ENCODE measurements at regions not wholly inside any gene's neighbourhood (a gene's known extent, or its start where the extent isn't known, plus 50 kb on each side); places are given as distances from the start of the nearest gene placed in this dataset.

- ChIA-PET POLR2A (no interaction called here), CTCF (ENCODE audit: low intra/inter-chr PET ratio, low total read pairs) (no interaction called here)
- Histone ChIP-seq H3K27me3 (ENCODE audit: control insufficient read depth in 1 of 2, insufficient read depth in 2 of 2, low read length in 2 of 2) (peaks cover 3 to 75% of the 10 kb centered on the region in 2 experiments; a peak in 4 of 5 replicates), H3K36me3 (replicated peaks in 1 of 2; ENCODE audit: control insufficient read depth in 1 of 2, insufficient read depth in 2 of 2, low read length in 2 of 2) (no peaks in the 10 kb centered on the region), H3K9me3 (ENCODE audit: low read length) (no peaks in the 10 kb centered on the region), H3K9ac (ENCODE audit: insufficient read depth, low read depth, low read length) (no peak overlapping the region), H3K79me2 (ENCODE audit: insufficient read depth, low read length) (no peaks in the 10 kb centered on the region), H4K20me1 (ENCODE audit: insufficient read depth, low read length) (no peaks in the 10 kb centered on the region), H3K4me2 (ENCODE audit: low read depth, low read length) (no peak overlapping the region), H3K4me1 (ENCODE audit: insufficient read depth, low read length) (no peaks in the 10 kb centered on the region), H3K4me3 (replicated peaks in 1 of 3; ENCODE audit: insufficient read depth in 1 of 3, low read depth in 2 of 3, low read length in 3 of 3) (no peak overlapping the region), H3K27ac (ENCODE audit: extremely low read length, insufficient read depth, low read length) (no peak overlapping the region), H2AFZ (ENCODE audit: low read length) (no peak overlapping the region)
- DNase-seq (ENCODE audit: low spot score): no peak
- FAIRE-seq: no peak
- intact Hi-C loops (cut with micrococcal nuclease; ENCODE audit: unreplicated experiment) (no loop called here), in situ Hi-C loops (cut with HindIII; ENCODE audit: extremely low pct_ligation_motif_present, low pct_unique_long_range_greater_than_20kb) (no loop called here)
- no TSS peak for BruUV-seq (replicated peaks)
- WGBS (ENCODE audit: low lambda C conversion rate): 22% methylated on average over 9 of the region's 10 CpGs
- no peak for ATAC-seq
- TF ChIP-seq CREB3 (CRISPR knock-in tag; IDR thresholded peaks at IDR 0.05) (no peak), THAP9 (CRISPR knock-in tag; IDR thresholded peaks at IDR 0.05; ENCODE audit: borderline replicate concordance) (no peak), HINFP (CRISPR knock-in tag; IDR thresholded peaks at IDR 0.05; ENCODE audit: low read depth) (no peak), SP1 (IDR thresholded peaks at IDR 0.05) (no peak), SP1 (CRISPR knock-in tag; IDR thresholded peaks at IDR 0.05) (no peak), ZNF343 (CRISPR knock-in tag; IDR thresholded peaks at IDR 0.05) (no peak), SRF (IDR thresholded peaks at IDR 0.05; ENCODE audit: low read depth, low read length) (no peak), TOPORS (CRISPR knock-in tag; IDR thresholded peaks at IDR 0.05) (no peak), SNAPC2 (CRISPR knock-in tag; IDR thresholded peaks at IDR 0.05) (no peak), ZFAT (CRISPR knock-in tag; conservative IDR thresholded peaks at IDR 0.05) (no peak)
- TF ChIP-seq, protein P1, sequence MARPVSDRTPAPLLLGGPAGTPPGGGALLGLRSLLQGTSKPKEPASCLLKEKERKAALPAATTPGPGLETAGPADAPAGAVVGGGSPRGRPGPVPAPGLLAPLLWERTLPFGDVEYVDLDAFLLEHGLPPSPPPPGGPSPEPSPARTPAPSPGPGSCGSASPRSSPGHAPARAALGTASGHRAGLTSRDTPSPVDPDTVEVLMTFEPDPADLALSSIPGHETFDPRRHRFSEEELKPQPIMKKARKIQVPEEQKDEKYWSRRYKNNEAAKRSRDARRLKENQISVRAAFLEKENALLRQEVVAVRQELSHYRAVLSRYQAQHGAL (CRISPR knock-in tag; IDR thresholded peaks at IDR 0.05; ENCODE audit: not compliant biosample characterization): no peak
- TF ChIP-seq, protein P2, sequence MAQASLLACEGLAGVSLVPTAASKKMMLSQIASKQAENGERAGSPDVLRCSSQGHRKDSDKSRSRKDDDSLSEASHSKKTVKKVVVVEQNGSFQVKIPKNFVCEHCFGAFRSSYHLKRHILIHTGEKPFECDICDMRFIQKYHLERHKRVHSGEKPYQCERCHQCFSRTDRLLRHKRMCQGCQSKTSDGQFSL (CRISPR knock-in tag; IDR thresholded peaks at IDR 0.05): no peak
- TF ChIP-seq, protein P3, sequence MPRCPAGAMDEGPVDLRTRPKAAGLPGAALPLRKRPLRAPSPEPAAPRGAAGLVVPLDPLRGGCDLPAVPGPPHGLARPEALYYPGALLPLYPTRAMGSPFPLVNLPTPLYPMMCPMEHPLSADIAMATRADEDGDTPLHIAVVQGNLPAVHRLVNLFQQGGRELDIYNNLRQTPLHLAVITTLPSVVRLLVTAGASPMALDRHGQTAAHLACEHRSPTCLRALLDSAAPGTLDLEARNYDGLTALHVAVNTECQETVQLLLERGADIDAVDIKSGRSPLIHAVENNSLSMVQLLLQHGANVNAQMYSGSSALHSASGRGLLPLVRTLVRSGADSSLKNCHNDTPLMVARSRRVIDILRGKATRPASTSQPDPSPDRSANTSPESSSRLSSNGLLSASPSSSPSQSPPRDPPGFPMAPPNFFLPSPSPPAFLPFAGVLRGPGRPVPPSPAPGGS (CRISPR knock-in tag; IDR thresholded peaks at IDR 0.05): no peak
These were observed 119.3 kb downstream of the GLI2 start for GRCh38 chr2:120854766-120855530.

All from HepG2 (cell line).